Stimulated activated CD8-positive, alpha-beta memory T cell treated with anti-CD3 and anti-CD28 coated beads, Interleukin-2, amount 100 ng/mL, for 1 hour (primary cell): ENCODE measurements at regions not wholly inside any gene's neighbourhood (a gene's known extent, or its start where the extent isn't known, plus 50 kb on each side); places are given as distances from the start of the nearest gene placed in this dataset.
A peak's percentile ranks its signal among the peaks of the same experiment; 100 is the strongest.

Experiments
- DNase-seq, 2 donors: peaks; one replicate each; pipeline ENCODE4 v3.0.0-alpha.2; 2020; ENCODE audit warnings: low read depth in 2 of 2

DNA sequence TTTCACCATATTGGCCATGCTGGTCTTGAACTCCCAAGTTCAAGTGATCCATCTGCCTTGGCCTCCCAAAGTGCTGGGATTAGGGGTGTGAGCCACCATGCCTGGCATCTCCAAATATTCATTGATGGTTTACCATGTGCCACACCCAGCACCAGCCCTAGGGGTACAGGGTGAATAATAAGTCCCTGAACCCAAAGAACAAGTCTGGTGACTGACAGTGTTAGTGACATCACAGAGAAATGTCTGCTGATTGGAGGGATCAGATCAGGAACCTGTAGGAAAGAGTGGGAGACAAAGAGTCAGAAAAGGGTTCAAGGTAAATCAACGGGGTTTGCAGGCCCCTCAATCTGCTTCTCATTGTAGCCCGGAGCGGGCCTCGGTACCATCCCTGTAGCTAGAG lies 118.4 kb upstream of the NABP1 start:
- DNase-seq, result no peak

DNA sequence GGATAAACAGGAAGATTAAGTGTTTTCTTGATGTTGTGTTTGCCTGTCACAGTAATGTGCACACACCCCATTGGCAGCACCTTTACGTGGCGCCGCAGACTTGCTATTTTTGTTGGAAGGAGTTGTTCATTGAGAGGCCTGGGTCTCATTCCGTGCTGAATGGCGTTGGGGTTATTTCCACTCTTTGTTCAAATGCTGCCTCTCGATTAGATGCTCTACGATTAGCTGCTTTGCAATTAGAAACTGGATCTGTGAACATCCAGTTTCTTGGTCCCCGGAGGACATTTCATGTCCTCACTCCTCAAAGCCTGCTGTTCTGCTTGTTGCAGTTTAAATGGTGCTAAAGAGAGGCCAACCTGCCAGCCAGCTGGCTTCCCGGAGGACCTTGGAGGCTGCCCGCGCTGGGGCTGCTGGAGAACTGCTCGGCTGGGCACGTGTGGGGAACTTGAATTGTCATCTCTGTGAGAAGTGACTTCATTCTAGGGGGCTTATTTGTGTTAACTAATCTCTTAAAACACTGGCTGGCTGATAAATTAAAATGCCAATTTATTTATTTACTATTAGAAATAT lies 117.4 kb upstream of the NABP1 start:
- no peak for DNase-seq

- DNase-seq, result no peak
Measured at GRCh38 chr2:191565120-191565519, 112.8 kb upstream of the NABP1 start.

- DNase-seq, result no peak
Measured at GRCh38 chr2:191565647-191566198, 112.2 kb upstream of the NABP1 start.

DNA sequence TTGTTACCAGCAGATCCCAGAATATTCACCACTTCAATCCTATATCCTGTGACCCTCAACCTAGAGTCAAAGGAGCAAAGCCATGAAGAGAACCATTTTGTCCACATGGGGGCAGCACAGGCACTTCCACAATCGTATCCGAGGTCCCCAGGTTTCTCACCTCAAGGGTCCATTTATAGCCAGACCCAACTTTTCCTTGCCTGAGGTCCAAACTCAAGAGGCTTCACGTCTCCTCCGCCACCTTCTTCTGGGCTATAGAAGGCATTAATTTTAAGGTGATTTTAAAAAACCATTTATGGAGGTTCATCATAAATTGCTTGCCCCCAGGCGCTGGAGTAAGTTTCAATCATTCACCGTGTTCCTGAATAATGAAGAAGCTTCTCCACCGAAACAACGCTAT lies 111.6 kb upstream of the NABP1 start:
- DNase-seq, result peak; percentile 39 to 47

DNA sequence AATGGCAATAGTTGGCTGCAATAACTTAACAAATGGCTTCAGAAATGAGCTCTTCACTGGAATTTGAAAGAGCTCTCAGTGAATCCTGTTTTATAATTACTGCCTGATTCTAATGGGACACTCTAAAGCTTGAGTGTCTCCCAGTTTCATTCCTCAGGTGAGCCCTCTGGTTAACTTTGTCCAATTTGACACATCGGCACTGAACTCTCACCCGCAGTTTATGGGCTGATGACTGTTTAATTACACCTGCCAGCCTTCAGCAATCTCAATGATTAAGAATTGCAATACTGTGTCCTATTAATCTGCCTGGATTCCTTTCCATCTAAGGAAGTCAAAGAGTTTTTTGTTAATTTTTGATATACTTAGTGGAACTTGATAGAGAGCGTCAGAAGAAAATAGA lies 110.7 kb upstream of the NABP1 start:
- no peak for DNase-seq

GRCh38 chr2:191569025-191569424 lies 108.9 kb upstream of the NABP1 start:
- no peak for DNase-seq

DNA sequence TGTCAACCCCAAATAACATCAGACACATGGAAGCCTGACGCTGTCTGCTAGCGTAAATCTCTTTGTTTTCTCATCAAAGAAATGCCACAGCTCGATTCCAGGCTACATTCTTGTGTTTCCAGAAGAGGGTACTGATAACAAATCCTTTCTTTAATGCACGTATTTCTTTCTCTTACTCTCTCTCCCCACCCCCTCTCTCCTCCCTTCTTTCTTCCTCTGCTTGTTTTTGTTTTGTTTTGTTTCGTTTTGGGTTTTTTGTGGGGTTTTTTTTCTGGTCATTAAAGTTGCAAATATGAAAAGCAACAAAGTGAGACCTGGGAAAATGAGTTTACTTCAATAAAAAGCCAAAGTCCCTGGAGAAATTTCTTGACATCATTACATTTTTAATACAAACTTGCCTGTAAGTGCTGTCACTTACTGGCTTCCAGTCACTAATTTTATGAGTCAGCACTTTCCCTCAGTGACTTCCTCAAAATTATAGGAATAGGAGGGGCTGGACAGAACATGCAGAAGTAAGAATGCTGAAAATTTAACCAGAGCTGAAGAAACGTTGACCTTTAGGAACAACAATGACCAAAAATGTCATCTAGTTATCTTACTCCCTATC lies 106.7 kb upstream of the NABP1 start:
- no peak for DNase-seq

DNA sequence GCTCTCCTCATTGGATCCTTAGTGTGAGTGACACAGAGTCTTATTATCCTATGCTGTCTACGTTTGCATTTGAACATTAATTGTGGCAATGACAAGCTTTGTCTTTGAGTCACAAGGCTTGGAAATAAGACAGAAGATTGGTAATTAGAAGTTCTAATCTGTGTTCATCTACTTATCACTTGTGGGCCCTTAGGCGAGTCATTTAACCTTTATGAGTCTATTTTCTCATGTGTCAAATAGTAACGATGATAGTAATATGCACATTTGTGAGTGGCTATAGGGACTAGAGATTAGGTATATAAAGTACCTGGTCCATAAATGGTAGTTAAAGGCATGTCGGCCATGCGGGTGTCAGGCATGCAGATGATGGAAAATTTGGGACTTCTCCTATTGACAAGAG lies 105.6 kb upstream of the NABP1 start:
- DNase-seq, result no peak

GRCh38 chr2:191573216-191573615 lies 104.7 kb upstream of the NABP1 start:
- no peak for DNase-seq

DNA sequence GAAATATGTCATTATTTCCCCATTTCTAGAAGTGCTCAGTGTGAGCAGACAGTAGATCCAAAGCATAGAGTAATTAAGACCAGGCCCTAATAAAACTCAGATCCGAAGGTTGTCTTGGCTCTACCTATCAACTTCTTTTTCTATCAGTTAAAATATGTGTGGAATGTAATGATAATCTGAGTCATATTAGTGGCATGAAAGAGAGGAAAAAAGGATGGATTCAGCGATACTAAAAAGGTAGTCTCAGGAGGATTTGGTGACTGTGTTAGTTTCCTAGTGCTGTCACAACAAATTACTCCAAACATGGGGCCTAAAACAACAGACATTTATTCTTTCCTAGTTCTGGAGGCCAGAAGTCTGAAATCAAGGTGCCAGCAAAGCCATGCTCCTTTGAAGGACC lies 103.7 kb upstream of the NABP1 start:
- DNase-seq, result no peak

- DNase-seq, result no peak
Measured at GRCh38 chr2:191577605-191578004, 100.3 kb upstream of the NABP1 start.

DNA sequence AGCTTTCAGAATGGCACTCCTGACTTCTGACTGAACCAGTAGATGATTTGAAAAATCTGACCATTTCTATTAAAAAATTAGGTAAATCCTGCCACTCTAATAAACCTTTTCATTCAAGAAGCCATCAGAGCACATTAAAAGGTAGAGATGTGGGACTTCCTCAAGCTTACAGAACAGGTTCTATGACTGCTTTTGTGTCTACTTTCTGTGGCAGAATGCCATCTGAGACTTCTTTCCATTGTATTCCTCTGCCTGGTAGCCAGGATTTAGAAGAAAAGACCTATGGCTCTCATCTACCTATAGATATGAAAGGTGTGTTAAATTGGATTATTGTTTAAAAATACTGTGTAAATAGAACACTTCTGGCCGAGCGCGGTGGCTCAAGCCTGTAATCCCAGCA lies 99.9 kb upstream of the NABP1 start:
- DNase-seq, result no peak

GRCh38 chr2:191580581-191580980 lies 97.4 kb upstream of the NABP1 start:
- no peak for DNase-seq

DNA sequence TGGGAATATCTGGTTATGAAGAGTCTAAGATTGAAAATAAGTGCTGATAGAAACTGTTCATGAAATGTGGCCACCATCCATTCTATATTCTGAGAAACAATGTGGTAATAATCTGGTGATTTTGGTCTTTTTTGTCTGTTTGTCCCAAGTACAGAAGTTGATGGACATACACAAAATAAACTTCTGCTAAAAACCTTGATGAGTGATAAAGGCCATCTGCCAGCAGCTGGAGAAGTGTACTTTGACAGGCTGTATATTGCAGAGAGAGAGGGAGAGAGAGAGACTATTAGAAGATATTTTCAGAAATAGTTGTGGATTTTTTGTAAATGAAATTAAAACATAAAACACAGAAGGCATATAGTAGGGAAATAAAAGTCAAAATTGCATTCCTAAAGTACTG lies 96.9 kb upstream of the NABP1 start:
- no peak for DNase-seq

DNA sequence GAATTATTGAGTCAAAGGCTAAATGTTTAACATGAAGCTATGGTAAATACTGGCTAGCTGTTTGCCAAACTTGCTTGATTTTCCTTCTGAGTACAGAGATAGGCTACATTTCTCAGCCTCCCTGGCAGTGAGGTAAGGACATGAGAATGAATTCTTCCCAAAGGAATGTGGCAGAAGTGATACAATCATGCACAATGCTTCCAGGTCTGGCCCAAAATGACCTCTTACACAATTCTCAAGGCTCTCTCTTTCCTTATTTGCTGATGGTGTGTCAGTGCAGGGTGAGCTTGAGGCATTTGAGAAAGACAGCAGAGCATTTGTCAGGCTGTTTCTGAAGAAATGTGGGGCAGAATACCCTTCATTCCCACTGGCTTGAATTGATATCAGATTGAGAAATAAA lies 95.6 kb upstream of the NABP1 start:
- no peak for DNase-seq

DNA sequence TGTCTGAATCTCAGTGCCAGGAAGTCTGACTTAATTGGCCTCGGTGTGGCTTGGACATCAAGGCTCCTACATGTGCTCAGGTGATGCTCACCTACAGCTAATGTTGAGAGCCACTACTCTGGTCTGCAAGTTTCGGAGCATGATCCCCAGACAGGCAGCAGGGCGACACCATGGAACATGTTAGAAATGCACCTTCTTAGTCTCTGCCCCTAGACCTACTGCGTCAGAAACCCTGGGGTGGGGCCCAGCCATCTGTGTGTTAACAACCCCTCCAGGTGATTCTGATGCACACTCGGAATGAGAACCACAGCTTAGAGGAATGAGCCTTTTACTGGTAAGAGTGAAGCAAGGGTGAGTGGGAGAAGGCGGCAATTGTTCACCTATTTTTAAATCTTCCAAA lies 86.9 kb upstream of the NABP1 start:
- no peak for DNase-seq

- DNase-seq, result no peak
Measured at GRCh38 chr2:191593622-191594385, 84.1 kb upstream of the NABP1 start.

- DNase-seq, result no peak
Measured at GRCh38 chr2:191597186-191597751, 80.7 kb upstream of the NABP1 start.

- DNase-seq, result no peak
Measured at GRCh38 chr2:191598296-191598695, 79.6 kb upstream of the NABP1 start.

- DNase-seq, result no peak
Measured at GRCh38 chr2:191601060-191601459, 76.9 kb upstream of the NABP1 start.

DNA sequence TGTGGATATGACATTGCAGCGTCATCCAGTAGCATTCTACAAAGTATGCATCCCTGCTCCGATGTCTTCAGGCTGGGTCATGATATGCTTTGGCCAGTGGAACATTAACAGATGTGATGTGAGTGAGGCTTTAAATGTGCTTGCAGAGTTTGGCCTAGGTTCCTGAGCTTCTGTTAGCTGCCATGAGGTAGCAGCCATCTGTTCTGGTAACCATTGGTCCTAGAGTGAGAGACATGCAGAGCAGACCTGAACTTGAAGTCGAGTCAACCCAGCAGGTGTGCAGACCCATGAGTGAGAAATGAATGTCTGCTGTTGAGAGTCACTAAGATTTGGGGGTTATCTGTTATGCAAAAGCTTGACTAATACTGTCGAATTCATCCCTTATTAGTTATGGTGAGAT lies 73.8 kb upstream of the NABP1 start:
- DNase-seq, result no peak

- no peak for DNase-seq
Measured at GRCh38 chr2:191607096-191607495, 70.8 kb upstream of the NABP1 start.
